ENCODE measurements at regions not wholly inside any gene's neighbourhood (a gene's known extent, or its start where the extent isn't known, plus 50 kb on each side); places are given as distances from the start of the nearest gene placed in this dataset.

- TF ChIP-seq CTCF (IDR thresholded peaks at IDR 0.05) (no peak), POLR2A (IDR thresholded peaks at IDR 0.05) (no peak)
Measured at GRCh38 chr11:116517584-116517983, 255.2 kb downstream of the BUD13 start.
